ENCODE measurements at regions not wholly inside any gene's neighbourhood (a gene's known extent, or its start where the extent isn't known, plus 50 kb on each side); places are given as distances from the start of the nearest gene placed in this dataset.

DNA sequence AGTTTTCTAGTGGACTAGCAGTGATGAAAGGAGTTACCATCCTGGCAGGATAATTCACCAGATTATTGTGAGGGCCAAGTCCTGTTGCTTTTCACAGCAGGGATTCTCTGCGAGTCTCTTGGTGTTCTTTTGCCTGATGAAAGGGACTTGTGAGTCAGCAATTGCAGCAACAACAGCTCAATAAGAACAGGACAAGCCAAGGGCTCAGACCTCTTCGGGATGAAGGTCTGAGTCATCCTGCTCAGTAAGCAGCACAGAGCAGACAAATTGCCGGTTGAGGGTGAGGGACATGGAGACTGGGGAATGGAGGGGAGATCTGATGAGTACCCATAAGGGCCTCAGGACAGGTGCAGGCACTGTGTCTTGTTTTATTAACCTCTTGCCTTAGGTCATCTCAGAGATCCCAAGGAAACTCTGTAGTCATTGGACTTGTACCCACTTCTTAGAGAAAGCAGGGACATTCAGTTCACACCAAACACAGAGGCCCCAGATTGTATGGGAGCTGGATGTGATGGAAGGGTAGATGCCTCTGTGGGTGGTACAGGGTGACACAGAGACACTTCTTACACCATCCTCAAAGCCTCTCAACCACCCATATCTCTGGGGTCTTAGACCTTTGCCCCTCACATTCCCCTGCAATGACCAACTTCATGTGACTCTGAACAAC is 173.8 kb upstream of the TLE3 start:
- DNase-seq: no peak

DNA sequence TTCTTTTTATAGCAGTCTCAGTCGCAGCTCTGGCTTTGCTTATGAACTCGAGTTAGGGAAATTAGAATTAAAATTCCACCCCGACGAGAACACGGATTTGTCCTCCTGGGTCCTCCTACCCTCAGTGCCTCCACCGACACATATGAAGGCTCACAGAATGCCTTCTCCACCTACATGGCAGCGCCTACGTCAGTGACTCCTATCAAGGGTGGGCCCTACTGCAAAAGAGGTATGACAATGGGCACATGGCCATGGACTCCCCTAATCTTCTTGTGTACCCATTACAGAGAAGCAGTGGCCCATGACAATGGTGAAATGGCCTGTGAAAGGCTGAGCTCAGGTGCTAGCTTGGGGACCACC is 173.0 kb upstream of the TLE3 start:
- DNase-seq: no peak

DNA sequence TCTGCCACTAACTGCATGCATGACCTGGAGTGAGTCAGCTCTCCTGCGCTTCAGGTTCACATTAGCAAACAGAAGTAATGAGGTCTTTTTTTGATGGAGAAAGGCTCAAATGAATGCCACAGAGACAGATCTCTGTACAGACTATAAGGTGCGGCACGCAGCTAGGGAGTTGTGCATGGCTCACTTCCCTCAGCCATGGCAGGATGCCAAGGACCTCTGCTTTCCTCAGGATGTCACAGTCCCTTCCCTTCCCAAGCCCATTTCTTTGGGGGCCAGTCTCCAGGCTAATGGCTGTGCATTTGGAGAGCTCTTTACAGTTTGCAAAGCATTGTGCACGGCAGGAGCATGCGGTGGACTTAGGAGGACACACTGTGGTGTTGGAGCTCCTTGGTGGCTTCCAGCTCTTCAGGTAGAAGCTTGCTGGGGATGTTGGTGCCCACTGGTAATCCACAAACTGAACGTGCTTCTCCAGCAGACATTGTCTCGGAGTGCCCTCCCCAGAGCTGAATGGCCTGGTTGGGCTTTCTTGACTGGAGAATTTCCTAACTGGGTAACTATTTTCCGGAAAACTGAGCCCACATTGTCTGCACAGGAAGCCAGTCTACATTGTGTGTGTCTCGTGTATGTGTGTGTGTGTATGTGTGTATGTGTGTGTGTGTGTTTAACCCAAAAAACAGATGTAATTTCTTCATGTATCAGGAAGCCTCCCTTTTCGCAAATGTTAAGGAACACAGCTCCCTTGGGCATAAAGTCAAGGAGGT is 172.5 kb upstream of the TLE3 start:
- no peak for DNase-seq

DNA sequence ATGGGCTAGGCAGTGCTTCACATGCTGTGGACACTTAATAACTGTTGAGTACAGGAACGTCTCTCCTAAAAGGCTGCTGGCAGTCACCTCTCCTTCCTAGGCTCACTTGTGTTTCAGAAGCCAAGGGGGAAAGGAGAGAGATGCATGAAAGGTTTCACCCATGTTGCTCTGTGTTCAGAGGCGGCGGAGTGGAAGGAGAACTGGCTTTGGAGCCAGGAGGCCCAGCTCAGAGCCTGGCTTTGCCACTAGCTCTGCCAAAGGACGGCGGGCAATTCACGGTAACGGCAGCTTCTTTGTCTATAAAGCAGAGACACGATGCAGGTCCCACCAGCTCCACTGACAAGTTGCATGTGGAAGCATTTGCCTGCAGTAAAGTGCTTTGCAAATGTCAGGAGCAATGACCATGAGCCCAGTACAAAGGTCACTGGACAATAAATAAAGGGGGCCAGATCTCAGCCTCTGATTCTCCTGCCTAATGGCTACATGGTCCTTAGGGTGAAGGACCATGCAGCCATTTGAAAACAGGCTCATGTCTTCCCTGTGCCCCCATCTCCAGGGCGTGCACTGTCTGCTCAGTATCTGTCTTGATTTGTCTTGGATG is 171.7 kb upstream of the TLE3 start:
- no peak for DNase-seq

DNA sequence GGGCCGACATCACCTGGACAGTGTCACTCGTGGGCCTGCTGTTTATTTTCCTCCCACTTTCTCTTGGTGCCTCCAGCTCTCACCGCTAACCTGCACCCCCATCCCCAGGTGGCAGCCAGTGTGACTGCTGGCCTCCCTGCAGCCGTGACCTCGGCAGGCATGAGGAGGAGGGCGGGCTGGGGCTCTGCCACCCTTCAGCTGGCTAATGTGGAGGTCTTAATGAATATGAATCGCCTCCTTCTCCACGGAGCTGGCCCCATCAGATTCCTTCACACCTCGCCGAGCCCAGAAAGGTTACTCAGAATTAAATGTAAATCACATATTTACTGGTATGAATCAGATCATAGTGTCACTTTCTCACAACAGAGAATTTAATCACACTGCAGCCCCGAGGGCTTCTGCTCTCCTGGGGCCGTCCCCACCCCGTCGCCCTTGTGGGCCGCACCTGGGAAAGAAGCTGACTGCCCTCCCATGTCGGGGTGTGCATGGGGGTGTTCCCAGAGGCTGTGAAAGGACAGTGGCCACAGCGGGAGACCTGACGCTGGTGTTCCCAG is 171.1 kb upstream of the TLE3 start:
- DNase-seq: no peak

DNA sequence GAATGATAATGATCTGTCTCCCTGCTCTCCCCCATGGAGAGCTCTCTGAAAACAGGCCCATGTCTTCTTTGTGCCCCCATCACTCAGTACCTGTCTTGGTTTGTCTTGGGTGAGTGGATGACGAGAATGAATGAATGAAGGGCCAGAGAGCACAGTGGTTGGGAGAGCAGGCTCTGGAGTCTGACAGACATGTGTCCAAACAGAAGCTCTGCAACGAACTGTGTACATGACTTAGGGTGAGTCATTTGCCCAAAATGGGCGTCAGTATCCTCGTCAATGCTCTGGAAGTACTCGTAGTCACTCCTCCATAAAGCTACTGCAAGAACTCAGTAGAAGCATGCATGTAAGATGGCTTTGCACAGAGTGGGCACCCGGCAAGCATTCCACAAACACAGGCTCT is 170.2 kb upstream of the TLE3 start:
- no peak for DNase-seq

DNA sequence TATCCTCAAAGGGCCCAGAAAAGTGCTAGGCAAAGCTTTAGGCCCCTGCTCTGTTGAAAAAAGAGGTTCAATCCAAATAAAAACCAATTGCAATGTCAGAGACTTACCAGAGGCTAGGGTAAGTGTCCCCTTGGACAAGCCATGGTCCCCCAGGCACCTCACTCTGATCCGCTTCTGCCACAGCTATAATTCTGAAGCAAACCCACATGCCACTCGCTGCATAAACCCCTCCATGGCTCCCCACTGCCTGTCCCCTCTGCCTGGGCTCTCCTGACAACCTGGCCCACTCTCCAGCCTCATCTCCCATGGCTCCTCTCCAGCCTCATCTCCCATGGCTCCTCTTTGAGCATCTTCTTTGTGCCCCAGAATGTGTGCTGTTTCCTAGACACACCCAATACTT is 169.6 kb upstream of the TLE3 start:
- DNase-seq: no peak

DNA sequence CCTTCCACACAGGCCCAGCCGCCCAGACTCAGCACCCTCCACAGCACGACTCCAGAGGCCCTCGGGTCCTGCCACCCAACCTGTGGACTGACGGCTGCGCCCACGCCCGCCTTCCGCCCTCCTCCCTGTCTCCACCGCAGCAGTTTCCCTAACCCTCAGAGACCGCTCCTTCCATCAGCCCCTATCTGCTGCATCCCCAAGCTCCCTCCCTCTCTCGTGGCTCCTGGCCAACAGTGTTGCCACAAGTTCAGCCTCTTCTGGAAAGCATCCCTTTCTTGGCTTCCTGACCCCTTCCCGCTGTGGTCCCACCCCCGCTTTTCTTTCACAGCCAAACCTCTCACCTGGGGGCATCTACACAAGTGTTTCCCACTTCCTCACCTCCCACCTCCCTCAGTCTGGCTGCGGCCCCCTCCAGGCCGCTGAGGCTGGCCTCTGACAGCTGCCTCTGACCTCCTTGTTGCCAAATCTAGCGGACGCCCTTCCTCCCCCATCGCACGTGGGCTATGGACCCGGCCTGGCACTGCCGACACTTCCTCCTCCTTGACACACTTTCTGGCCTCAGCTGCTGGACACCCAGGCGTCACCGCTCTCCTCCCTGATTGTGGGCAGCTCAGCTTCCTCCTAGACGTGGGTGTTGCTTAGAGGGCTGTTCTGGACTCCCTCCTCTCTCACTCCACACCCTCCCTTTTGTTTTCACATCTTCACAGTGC is 168.8 kb upstream of the TLE3 start:
- peak; percentile 83 for DNase-seq

DNA sequence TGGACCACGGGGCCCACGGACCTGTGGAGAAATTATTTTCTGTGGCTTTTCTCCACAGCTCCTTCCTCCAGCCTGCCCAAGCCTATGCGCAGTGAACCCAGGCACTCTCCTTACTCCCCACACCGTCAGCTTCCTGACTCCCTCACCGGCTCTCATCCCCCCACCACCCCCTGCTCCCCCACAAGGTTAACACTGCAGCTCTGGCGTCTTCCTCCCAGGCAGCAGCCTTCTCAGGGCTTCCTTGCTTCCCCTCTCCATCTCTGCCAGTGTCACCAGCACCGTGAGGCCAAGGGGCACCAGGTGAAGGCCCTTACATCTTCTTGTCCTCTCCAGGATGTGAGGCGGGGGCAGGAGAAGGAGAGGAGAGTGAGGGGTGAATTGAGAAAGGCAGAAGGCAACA is 168.3 kb upstream of the TLE3 start:
- DNase-seq: no peak

DNA sequence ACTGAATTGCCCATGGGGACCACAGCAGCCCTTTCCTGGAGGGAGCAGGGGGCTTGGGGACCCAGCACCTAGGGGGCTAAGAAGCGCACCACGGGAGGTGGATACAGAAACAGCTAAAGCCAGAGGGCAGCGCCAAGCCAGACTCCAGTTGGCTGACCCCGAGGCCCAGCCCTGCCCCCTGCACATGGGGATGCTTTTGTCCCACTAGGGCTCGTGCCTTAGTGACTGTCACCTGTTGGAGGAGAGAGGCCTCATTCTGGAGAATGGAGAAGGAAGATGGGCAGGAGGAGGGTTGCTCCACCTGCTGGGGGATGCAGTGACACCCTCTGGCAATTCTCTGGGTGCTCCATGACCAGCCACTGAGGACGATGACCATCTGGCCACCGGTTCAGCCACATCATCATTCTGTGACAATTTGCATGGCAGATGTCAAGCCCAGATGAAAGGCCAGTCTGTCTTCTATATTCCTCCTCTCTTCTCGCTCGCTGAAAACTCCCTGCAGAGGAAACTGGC is 167.8 kb upstream of the TLE3 start:
- DNase-seq: no peak

DNA sequence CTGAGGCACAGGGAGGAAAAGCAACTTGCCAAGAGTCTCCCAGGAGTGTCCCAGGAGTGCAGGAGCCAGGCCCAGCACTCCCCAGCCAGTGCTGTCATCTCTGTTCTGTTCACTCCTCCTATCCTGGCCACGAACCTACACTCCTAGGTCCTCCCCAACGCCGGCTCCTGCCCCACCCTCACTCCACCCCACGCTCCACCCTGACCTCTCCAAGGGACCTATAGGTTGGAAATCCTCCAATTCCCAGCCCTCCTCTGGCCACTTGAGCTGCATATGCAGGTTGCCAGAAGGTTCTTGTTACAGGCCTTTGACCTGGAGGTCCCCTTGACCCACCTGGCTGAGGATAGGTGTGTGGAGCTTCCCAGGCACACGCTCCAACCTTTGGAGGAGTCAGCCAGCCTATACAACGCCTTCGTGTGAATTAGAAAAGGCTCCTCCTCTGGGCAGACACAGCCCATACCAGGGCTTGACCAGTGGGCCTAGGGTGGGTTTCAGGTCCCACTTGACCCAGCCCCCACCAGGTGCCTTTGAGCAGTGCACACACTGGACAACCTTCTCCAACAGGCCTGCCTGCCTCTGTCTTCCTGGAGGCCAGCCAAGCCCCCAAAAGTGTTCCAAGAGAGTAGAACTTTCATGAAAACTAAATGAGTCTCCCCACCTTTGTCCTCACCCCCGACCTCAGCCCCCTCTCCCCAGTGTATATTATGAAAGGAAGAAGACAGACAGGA is 167.2 kb upstream of the TLE3 start:
- DNase-seq: no peak

DNA sequence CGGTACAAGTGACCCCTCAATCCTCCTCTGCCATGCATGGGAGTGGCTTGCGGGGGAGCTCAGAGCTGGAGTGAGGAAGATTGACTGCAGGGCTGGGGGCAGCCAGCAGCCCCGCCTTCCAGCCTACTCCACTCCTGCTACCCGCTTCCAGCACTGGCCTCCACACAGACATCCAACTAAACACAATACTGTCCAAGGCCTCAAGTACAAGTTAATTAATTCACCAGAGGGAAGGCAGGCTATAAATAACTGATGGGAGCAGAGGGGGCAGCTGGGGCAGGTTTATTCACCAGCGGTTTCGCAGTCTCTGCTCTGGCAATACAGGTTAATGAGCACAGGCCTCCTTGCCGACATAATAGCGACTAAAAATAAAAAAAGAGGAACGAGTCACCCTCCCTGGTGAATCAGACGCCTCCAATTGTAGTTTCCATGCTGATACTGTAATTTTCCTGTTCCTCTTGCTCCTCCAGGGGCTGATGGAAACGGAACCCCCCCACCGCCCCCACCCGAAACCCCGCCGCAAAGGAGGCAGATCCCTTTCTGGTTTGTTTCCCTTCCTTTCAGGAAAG is 166.4 kb upstream of the TLE3 start:
- DNase-seq: peak; percentile 71

DNA sequence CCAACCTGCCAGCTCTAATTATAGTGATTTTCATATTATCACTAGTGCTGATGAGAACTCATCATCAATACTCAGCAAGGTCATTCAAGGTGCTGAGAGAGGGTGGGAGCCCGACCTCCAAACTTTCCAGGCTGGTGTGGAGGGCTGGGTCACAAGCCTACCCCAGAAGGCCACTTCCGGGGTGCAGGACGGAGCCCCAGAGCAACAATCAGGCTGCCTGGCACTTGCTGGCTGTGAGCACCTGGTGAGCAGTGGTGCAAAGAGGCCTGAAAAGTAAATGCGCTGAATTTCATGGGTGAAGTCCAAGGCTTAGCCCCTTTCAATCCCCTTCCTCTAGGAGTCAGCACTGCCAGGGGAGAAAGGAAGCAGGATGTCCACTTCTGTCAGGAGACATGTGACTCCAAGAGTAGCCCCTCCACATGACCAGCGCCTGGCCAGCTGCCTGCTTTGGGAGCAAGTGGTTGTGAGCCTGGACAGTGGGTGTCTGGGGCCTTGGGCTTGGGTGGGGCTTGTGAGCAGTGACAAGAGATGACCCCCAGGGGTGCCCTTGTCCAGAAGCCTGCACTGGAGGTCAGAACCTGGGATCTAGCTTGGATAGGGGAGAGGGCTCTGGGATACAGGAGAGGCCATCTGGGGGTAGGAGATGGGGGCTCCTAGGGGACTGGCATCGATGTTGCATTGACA is 165.0 kb upstream of the TLE3 start:
- no peak for DNase-seq

DNA sequence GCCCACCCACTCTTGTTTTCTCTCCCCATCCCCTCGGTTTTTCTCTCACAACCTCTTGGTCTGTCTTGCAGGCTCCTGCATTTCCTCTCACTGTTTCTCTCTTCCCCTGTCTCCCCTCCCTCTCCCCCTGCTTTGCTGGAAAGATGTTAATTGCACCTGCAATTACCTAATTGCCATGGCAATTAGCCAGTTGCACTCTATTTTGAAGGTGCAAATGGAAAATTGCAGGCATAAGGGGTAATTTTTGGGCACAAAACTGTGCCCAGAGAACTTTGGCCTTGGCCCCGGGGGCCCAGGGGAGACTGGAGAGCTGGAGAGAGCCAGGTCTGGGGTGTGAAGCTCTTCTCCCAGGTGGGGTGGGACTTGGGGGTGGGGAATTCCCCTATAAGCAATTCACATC is 164.5 kb upstream of the TLE3 start:
- DNase-seq: no peak

DNA sequence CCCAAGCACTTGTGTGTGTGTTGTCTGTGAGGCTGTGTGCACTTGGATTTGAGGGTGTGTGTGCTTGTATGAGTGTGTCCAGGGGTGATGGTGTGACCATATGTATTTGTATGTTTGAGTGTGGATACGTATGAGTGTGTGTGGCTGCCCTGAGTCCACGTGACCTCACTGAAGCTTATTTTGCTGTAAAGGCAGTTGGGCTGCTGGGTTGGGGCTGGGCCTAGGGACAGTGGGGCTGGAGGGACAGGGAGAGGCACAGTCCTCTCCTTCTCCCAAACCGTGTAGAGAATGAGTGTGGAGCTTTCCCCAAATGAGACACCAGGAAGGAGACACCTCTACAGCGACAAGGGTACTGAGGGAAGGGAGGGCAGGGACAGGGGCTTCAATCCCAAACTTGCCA is 163.4 kb upstream of the TLE3 start:
- DNase-seq: no peak

DNA sequence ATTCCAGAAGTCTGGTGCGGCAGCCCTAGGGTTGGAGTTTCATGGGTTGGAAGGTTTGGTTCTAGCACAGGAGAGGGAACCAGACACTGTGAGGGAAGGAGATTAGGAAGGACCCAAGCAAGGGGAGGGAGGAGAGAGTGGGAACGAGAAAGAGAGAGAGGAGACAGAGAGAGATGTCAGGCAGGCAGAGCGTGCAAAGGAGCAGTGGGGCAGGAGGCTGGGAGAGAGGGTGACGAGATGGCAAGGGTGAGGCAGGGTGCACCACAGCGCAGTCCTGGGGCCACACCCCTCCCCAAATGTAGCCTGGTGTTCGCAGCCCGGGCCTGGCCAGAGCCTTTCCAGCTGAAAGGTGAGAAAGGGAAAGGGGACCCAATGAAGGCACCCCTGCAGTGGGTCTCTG is 162.9 kb upstream of the TLE3 start:
- no peak for DNase-seq

DNA sequence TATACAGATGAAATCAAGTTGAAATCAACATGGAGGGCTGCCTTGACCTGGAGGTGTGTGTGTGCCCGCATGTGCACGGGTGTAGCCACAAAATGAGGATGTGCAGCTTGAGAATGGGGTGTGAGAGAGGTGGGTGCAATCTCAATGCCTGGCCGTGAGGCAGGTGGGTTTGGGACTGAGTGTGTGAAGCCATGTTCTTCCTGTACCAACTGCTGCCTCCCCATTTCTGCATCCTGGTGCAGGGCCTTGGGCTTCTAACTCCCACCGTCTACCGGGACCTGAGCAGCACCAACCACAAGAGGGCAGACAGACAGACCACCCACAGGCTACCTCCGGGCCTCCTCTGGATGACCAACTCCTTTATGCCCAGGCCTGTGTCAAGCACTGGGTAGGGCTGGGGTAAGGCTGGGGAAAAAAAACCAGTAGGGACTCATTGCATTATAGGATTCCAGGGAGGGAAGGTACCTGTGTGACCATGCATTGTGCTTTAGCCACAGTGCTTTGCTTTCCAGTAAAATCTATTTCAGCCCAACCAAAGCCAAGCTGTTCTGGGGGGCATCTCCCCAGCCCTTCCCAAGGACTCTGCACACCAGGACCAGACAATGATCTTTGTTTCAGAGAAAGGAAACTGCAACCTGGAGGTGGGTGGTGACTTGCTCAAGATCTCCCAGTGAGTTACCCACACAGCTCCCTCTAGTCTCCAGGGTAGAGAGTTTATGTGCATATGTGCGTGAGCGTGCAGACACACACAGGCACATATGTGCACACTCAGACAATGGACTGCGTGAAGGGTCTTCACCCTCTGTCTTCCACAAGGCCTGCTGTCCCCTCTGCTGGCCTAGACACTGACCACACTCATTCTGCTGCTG is 162.2 kb upstream of the TLE3 start:
- no peak for DNase-seq

DNA sequence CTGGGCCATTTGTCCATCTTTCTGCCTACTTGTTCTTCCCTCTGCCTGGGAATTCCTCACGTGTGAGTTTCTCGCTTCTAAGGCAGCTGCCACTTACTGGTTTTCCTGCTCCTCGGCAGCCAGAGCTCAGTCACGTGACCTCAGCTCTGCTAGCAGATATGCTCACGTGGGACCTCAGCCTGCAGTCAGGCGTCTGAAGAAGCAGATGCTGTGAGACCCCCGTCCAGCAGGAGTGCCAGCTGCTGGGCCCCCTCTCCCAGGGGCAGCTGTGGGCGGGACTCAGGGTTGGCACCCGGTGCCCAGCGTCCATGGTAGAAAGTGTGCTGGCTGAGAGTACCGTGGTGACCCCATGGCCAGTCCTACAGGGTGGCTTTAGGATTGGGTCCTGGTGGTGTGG is 161.3 kb upstream of the TLE3 start:
- peak; percentile 87 for DNase-seq

DNA sequence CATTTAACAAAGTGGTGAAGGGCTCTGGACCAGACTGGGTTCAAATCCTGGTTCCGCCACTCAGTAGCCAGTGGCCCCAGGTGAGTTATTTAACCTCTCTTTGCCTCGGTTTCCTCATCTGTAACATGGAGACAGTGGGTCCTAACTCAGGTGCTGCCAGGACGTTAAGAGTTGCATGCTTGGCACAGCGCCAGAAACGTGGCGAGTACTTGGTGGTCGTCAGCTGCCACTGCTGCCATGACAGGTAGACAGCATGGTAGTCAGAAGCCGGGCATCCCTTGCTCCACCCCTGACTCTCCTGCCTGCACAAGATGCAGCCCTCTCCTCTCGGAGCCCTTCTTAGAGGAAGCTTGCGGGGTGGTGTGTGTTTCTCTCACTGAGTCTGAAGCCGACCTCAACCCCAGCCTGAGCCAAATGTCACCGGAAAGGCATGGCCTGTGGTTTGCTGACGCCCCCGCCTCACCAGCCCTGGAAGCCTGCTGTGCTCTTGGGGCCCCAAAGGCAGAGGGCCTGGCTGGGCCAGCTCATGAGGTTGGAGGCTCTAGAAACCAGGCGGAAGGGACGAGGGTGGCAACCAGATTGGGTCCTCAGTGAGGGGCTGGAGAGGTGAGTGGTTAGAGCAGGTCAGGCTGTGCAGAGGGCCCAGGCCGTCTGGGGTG is 160.8 kb upstream of the TLE3 start:
- peak; percentile 60 for DNase-seq

Data from femur (tissue), 1 donor.